ENCODE measurements at regions not wholly inside any gene's neighbourhood (a gene's known extent, or its start where the extent isn't known, plus 50 kb on each side); places are given as distances from the start of the nearest gene placed in this dataset.

DNA sequence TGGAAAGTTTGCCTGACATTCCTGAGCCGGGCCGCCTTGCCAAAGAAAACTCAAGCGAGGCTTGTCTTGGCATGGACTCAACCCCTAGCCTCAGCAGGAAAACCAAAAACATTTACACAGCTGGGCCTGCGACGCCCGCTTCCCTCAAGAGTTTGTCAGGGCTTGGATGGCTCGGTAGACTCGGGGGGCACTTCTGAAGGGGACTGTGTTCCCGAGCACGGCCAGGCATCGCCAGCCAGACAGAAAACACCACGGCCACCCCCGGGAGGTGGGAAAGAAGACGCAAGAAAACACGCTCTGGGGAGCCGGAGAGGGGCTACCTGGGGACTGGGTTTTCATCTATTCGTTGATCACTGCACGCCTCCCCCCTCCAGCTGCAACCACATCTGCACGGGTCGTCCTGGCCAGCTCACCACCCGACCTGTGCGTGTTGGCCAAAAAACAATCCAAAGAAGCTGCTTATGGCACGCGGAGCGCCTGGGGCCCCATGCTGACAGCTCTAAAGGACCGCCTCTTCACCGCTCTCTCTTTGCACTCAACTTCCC lies 380.7 kb downstream of the MN1 start:
- DNase-seq (ENCODE audit: low spot score) = no peak

DNA sequence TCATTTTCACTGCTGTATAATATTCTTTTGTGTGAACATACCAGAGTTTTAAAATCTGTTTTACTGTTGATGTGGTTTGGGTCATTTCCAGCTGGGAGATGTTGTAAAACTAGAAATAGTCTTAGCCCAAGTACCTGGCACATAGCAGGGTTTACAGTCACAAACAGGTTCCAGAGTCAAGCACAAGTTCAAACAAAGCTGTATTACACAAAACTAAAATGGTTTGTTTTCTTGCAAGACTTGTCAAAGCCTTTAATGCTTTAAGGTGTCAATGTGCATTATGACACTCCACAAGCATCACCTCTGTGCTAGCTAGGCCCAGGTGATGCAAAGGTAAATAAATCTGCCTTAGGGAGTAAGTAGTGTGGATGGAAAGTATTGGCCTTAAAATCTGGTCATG lies 379.1 kb downstream of the MN1 start:
- no peak for DNase-seq (ENCODE audit: low spot score)

DNA sequence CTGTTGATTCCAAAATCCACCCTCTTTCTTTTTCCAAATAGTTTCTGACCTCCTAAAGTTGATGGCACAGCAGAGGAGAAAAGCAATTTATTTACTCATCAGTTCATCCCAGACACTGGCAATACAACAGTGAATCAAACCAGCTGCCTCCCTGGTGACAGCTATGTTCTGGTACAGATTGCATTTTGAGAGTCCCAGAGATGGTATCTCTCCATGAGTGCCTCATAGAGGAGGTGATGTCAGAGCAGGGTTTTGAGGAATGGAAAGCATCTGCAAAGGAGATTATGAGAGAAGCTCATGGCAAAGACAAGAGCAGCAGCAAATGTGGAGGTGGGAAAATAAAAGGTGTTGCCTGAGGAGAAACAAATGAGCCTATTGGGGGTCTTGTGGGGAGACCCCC lies 377.2 kb downstream of the MN1 start:
- DNase-seq (ENCODE audit: low spot score) = no peak

DNA sequence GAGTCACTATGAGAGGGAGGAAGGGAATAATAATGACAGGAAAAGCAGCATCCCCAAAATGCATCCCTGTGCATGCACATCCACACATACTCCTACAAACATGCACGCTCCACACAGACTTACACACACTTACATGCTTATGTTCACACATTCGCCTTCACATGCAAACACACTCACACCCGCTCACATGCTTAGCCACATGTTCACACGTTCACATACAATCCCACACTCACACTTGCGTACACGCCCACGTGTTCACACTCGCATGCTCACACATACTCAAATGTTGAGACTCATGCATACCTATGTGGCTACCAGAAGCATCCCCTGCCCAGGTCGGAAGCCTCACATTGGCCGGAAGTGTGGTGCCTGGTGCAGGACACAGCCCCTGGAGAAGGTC lies 372.1 kb downstream of the MN1 start:
- DNase-seq (ENCODE audit: low spot score) = no peak

DNA sequence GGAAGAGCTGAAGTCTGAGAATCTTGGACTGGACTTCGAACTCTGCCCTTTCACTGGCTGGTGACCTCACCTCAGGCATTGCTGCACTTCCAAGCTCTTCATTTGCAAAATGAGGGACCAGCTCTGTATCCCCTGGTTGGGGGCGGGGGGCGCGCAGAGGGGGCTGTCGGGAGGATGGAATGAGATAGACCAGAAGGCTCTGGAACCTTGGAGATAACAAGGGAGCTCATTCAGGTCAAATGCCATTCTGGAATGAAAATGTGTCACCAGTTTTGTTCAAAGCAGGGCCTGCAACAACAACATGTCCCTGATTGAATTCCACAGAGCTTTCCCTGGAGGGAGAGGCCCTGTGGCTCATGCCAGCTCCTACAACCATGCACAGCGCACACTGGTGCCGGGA lies 370.5 kb downstream of the MN1 start:
- DNase-seq (ENCODE audit: low spot score) = no peak

DNA sequence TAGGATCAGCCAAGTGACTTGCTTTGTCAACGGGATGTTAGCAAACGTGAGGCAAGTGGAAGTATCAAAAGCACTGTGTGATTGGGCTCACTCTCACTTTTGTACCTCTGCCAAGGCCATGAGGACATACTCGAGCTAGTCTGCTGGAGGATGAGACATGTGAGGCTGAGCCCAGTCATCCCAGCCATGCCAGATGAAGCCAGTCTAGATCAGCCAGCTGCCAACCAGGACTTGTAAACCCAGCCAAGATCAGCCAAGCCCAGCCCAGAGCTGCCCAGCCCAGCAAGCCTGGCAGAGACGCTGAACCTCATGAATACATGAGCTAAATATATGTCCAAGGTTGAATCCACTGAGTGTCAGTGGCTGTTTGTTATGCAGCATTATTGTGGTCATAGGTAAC lies 369.7 kb downstream of the MN1 start:
- no peak for DNase-seq (ENCODE audit: low spot score)

DNA sequence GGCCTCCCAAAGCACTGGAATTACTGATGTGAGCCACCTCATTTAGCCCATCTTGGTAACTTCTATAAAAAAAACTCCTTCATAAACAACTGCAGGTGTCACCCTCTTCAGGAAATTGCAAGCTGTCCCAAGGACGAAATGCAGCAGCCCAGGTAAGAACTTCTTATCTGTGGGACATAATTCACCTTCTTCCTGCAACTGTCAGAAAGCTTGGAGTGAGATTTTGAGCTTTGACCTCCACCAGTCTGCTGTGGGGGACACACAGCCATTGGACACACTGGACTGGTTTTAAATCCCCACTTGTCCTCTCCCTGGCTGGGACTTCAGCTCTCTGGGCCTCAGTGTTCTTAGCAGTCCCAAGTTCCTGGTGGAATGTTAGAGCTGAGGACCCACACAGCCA lies 368.5 kb downstream of the MN1 start:
- DNase-seq (ENCODE audit: low spot score) = no peak

DNA sequence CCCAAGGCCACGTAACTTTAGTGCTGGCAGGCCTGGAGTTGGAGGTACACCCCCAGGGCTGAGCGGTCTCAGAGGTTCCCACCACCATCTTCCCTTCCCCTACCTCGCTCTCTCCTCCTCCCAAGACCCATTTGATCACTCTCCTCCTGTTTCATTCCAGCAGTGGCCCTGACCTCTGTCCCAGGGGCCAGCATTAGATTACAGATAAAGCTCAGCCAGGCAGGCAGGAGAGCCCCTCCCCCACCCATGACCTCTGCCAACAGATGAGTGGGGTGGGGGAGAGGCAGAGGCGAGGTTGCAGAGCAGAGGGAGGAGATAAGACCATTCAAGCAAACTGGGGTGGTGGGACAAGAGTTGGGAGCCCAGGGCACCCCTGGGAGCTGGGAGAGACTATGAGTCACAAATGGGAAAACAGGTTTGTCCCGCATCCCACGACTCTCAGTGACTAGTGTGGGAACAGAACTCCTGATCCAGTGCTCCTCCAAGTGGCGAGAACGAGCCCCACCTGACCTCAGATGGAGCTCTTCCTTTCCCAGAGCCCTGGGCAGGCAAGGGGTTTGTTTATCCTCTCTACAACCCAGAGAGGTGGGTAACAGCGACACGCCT lies 367.9 kb downstream of the MN1 start:
- no peak for DNase-seq (ENCODE audit: low spot score)

DNA sequence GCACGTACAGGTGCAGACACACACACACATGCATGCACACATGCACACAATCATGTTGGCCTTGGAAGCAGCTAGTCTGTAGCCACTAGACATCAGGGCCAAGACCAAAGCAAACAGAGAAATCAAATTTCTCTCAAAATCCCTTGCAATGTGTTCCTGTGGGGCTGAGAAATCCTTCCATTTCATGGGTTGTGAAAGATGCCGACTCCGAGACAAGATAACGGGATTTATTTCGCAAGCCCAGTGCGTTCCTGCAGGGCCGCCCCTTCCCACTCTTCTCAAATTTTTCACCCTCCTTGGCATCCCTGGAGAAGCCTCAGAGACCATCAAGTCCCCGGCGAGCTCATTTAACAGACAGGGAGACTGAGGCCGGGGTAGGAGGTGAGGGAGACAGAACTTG lies 366.7 kb downstream of the MN1 start:
- no peak for DNase-seq (ENCODE audit: low spot score)

DNA sequence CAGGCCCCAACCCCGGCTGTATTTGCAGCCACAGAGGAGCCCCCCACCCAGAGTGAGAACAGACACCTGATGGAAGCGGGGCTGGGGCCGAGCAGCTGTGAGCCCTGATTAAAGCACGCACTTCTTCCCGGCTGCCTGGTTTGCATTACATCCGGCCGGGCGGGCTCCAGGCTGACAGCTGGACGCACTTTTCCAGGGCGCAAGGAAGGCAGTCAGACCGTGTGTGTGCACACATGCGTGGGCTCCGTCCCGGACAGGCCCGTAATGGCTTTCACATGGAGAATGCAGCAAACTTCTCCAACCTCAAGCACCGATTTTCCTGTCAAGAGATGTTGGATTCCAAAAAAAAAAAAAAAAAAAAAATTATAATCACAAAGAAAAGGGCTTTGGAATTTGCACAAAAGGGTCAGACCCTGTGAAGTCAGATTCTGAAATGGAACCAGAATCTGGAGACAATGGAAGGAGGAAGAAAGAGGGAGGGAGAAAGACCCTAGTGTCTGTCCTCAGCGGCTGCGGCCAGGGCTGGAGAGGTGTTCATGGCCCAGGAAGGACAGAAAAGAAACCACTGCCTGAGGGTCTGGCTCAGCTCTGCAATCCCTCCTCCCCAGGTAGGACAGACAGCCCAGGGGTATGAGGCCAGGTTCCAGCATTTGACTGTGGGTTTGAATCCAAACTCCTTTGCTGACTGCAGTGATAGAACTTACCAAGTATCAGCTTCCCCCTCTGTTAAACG lies 365.5 kb downstream of the MN1 start:
- peak; percentile 38 for DNase-seq (ENCODE audit: low spot score)

DNA sequence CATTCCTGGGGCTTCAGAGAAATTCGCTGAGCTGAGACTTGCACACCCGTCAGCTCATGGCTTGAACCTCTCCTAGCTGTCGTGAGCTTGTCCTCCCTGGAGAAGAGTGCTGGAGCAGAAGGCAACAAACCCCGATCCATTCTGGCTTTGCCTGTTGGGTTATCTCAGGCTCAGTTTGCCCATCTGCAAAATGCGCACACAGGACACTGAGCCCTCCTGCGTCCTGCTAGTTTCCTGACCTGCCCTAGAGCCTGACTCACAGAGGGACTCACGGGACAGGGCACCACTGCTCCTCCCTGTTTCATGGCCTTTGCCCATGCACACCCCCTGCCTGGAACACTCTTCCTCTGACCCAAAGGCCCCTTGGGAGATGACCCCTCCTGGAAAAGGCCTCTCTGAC lies 365.0 kb downstream of the MN1 start:
- no peak for DNase-seq (ENCODE audit: low spot score)

DNA sequence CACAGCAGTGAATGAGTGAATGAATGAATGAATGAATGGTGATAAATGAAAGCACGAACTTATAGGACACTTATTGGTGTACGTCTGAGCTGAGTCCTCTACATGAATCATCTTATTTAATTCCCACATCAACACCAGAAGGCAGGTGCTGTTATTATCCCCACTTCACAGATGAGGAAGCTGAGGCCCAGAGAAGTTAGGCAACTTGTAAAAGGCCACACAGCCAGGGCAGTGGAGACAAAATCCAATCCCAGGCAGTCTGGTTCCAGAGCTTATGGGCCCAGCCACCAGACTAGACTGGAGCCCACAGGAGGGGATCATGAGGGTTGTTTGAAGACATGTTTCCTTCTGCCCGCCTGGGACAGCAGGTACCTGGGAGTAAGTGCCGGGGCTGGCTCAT lies 364.0 kb downstream of the MN1 start:
- DNase-seq (ENCODE audit: low spot score) = no peak

DNA sequence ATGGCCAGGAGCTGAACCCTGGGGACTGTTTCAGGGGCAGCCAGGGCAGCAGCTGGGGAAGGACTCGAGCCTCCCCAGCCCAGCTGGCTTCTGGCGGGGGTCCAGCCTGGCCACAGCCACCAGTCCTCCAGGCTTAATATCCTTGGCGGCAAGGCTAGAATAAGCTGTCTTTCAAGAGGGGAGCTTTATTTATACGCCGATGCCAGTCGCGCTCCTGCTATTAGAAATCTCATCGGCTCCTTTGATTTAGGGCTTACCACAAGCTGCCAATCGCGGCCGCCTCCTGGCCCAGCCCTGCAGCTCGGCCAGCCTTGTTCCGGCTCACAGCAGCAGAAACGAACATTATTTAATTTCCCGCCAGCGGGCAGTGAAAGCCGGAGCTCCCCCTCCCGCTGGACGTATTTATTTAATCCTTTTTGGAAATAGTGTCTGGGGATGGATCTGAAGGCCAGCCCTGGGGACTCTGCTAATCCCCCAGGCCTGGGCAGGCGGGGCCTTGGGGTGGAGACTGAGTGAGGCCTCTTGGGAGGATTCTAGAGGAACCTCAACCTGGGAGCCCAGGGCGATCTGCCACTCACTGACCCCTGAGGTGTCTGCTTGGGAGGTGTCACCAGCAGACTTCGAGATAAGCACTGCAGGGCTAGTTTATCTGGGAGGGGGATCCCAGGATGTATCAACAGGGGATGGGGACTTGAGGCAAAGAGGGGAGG lies 363.1 kb downstream of the MN1 start:
- no peak for DNase-seq (ENCODE audit: low spot score)

DNA sequence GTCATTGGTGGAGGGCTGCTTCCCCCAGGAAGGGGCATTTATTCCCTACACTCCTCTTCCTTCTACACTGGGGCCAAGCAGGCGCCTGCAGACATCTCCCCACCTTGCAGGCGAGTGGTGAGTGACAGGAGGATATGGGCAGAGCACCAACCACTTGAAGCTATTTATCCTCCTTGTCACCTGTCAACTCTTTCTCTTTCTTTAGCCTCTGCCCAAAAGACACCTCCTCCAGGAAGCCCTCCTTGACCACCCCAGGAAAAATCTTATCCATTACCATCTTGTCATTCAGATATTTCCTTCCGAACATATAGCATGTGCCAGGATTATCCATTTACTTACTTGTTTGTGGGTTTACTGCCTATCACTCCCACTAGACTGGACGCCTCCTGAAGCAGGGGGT lies 362.4 kb downstream of the MN1 start:
- no peak for DNase-seq (ENCODE audit: low spot score)

DNA sequence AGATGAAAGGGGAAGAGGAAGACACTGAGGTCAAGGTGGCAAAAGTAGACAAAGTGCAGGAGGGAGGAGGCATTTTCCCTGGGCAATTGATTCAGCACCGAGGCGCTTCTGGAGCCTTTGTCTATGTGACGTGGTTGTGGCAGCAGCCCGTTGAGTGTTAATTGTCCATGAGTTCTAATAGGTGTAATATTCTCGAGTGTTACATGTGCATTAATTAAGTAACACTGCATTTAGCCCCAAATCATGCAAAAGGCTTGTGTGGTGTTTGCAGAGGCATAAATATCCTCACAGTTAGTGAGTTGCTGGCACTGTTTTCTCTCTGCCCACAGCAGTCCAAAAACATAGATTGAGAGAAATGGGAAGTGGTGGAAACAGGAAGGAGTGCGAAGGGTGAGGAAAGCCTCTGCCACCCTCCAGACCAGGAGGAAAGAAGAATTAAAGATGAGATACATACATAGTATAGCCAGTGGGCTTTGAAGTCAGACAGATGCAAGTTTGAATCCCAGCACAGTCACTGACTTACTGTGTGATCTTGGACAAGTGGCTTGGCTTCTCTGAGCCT lies 361.2 kb downstream of the MN1 start:
- DNase-seq (ENCODE audit: low spot score) = no peak

DNA sequence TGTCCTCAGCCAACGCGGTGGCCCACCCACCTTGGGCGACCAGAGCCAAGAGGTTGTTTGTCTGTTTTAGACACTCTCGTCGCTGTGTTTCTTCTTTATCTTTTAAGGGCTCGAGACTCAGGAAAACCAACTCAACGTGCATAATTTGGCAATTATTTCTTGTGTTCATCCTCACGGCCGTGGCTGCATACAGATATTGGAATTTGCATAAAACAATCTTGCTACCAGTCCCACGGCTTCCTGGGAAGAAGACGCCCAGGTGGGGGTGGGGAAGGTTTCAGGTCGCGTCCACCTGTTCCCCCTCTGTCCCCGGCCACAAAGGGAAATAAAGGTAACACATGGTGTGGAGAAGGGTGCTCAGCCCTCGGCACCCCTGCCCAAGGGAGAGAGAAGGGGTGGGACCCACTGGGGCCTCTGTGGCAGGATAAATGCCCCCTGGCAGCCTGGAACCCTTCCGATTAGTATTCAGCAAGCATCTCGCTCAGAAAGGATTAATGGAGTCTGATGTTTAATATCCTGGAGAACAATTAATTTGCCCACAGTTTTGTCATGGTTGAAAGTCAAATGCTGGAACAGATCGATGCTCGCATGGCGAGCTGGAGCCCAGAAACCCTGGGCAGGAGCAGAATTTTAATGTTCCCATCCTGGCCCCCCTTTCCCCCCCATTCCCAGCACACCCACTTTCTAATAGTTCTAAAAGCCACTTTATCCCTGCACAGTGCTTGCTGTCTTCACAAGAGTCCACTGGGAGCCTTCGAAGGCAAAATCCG lies 359.7 kb downstream of the MN1 start:
- DNase-seq (ENCODE audit: low spot score) = no peak

DNA sequence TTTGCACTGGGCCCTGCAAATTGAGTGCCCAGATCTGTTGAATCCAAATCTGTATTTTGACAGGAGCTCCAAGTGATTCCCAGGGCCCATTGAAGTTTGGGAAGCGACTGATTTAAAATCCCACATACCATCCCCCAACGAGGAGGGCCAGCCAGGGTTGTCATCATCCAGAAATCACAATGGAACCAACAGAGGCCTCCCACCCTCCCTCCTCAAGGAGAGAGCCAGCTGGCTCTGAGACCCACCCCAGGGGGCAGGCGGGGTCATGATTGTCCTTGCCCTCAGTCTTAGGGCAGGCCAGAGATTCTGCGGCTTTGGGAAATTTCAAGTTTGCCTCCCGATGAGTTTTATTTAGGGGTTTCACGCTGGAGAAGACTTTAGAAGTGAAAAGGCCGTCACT lies 358.2 kb downstream of the MN1 start:
- peak; percentile 59 for DNase-seq (ENCODE audit: low spot score)

DNA sequence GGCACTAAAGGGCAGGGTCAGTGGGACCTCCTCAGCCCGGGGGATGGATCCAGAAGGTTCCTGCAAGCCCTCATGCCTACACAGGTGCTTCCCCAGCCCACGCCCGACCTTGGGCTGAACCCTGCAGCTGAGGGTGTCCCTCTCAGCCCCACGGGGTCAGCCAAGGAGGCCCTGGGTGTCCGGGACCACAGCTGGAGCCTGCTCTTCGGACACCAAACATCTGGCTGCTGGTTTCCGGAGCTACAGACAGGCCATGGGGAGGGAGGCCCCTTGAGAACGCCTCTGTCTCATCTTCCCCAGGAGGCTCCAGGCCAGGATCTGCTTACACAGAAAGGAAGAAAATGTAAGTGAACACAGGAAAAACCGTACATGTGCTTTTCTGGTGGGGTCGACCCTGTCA lies 355.7 kb downstream of the MN1 start:
- DNase-seq (ENCODE audit: low spot score) = no peak

DNA sequence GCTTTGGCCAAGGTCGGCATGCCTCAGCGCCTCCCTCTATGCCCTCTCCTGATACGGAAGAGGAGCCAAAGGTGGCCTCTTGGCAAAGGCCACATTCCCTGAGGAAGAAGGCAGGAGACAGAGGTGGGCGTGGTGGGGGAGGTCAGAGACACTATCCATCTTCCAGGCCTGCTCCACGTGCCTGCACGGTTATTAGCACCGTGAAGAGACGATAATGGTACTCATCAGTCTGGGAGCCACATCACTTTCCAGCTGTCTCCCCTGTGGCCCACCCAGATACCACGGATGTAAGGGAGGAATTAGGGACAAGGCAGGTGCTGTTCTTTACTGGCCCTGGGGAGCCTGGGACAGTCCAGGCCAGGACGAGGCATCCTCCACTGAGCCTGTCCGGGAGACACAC lies 354.3 kb downstream of the MN1 start:
- no peak for DNase-seq (ENCODE audit: low spot score)

DNA sequence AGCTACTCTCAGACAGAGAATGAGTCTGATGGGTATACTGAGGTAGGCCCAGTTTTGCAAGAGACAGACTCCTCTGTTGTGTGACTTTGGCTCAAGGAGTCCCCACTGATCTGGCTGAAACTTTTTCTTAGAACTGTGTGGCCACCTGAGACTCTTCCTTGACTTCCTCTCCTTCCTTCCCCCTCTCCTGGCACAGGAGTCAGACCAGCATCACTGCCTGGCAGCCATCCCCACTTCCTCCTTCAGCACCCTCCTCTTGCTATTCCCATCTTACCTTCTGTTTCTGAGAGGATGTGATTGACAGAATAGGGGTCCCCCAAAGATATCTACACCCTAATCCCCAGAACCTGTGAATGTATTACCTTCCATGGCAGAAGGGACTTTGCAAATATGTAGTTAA lies 351.1 kb downstream of the MN1 start:
- no peak for DNase-seq (ENCODE audit: low spot score)

DNA sequence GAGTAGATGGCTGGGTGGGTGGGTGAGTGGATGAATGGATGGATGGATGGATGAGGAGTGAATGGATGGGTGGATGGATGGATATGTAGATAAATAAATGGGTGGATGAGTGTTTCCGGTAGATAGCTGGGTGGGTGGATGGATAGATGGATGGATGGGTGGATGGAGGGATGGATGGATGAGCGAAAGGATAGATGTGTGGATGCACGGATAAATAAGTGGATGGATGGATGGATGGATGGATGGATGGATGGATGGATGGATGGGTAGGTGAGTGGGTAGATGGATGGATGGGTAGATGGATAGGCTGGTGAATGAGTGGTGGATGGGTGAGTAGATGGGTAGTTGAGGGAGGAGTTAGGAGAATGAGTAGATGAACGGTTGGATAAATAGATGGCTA lies 349.3 kb downstream of the MN1 start:
- no peak for DNase-seq (ENCODE audit: low spot score)

DNA sequence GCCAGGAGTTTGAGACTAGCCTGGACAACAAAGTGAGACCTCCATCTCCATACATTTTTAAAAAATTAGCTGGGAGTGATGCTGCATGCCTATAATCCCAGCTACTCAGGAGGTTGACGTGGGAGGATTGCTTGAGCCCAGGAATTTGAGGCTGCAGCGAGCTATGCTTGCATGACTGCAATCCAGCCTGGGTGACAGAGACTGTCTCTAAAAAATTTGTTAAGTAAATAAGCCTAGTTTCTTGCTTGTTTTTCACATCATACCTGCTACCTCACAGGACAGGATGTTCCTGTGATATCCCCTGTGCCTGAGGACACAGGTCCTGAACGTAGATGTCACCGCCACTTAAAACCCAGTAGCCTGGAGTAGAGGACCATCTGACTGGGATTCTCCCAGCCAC lies 348.6 kb downstream of the MN1 start:
- no peak for DNase-seq (ENCODE audit: low spot score)

Measured in iPS-NIHi11 (cell line).